ENCODE measurements at regions not wholly inside any gene's neighbourhood (a gene's known extent, or its start where the extent isn't known, plus 50 kb on each side); places are given as distances from the start of the nearest gene placed in this dataset.

- Histone ChIP-seq H3K4me1 (ENCODE audit: control insufficient read depth, extremely low read depth, insufficient read depth, low read length) (no peaks in the 10 kb centered on the region), H3K79me2 (ENCODE audit: control insufficient read depth, insufficient read depth, low read length) (no peaks in the 10 kb centered on the region), H2AFZ (ENCODE audit: control insufficient read depth, low read length) (no peak overlapping the region), H3K4me2 (ENCODE audit: control insufficient read depth, extremely low read depth, insufficient read depth, low read depth, low read length) (no peak overlapping the region), H3K36me3 (ENCODE audit: control insufficient read depth in 2 of 2, extremely low read depth in 1 of 2, insufficient read depth in 2 of 2, low read length in 2 of 2) (no peaks in the 10 kb centered on the region), H3K27ac (ENCODE audit: control insufficient read depth, insufficient read depth, low read length) (no peak overlapping the region), H4K20me1 (ENCODE audit: control insufficient read depth, extremely low read depth, insufficient read depth, low read length) (no peaks in the 10 kb centered on the region), H3K4me3 (ENCODE audit: control insufficient read depth in 2 of 3, extremely low read depth in 1 of 3, insufficient read depth in 2 of 3, low read depth in 1 of 3, low read length in 3 of 3) (no peak overlapping the region), H3K27me3 (ENCODE audit: control insufficient read depth, extremely low read depth, insufficient read depth, low read length) (no peaks in the 10 kb centered on the region), H3K9ac (ENCODE audit: control insufficient read depth, extremely low read depth, insufficient read depth, low read length) (no peak overlapping the region), H3K9me1 (ENCODE audit: control insufficient read depth, extremely low read depth, insufficient read depth, low read length) (no peaks in the 10 kb centered on the region), H3K9me3 (ENCODE audit: control insufficient read depth, low read depth, low read length) (no peaks in the 10 kb centered on the region)
- FAIRE-seq (no peak), DNase-seq (ENCODE audit: low read depth, low spot score) (no peak)
- TF ChIP-seq EZH2 (IDR thresholded peaks at IDR 0.05; ENCODE audit: low read length): no peak
- no peak for TF ChIP-seq CTCF (optimal IDR thresholded peaks at IDR 0.05 in 1 of 3, IDR thresholded peaks at IDR 0.05 in 1 of 3, conservative IDR thresholded peaks at IDR 0.05 in 1 of 3; ENCODE audit: extremely low read depth in 1 of 3, insufficient read depth in 2 of 3, low read length in 3 of 3)
- dilution Hi-C loops (cut with MboI; ENCODE audit: extremely low pct_ligation_motif_present, low sequenced_read_pairs): no loop called here
These were observed 165.7 kb upstream of the AHR start for GRCh38 chr7:17132726-17133125.

- H2AFZ ChIP-seq (ENCODE audit: control insufficient read depth, low read length): no peak overlapping the region
- no peak for DNase-seq (ENCODE audit: low read depth, low spot score)
These were observed 164.5 kb upstream of the AHR start for GRCh38 chr7:17133977-17134376.

More at GRCh38 chr7:17133977-17134376, 164.5 kb upstream of the AHR start:
- H3K27ac ChIP-seq (ENCODE audit: control insufficient read depth, insufficient read depth, low read length): no peak overlapping the region
- H3K9me1 ChIP-seq (ENCODE audit: control insufficient read depth, extremely low read depth, insufficient read depth, low read length): no peaks in the 10 kb centered on the region
- no peak overlapping the region for H3K9ac ChIP-seq (ENCODE audit: control insufficient read depth, extremely low read depth, insufficient read depth, low read length)
- no peak overlapping the region for H3K4me2 ChIP-seq (ENCODE audit: control insufficient read depth, extremely low read depth, insufficient read depth, low read depth, low read length)
- H3K27me3 ChIP-seq (ENCODE audit: control insufficient read depth, extremely low read depth, insufficient read depth, low read length): no peaks in the 10 kb centered on the region
- no peak overlapping the region for H3K4me3 ChIP-seq (ENCODE audit: control insufficient read depth in 2 of 3, extremely low read depth in 1 of 3, insufficient read depth in 2 of 3, low read depth in 1 of 3, low read length in 3 of 3)
- no peaks in the 10 kb centered on the region for H3K79me2 ChIP-seq (ENCODE audit: control insufficient read depth, insufficient read depth, low read length)
- H3K4me1 ChIP-seq (ENCODE audit: control insufficient read depth, extremely low read depth, insufficient read depth, low read length): no peaks in the 10 kb centered on the region
- H3K9me3 ChIP-seq (ENCODE audit: control insufficient read depth, low read depth, low read length): no peaks in the 10 kb centered on the region
- dilution Hi-C loops (cut with MboI; ENCODE audit: extremely low pct_ligation_motif_present, low sequenced_read_pairs): no loop called here
- H3K36me3 ChIP-seq (ENCODE audit: control insufficient read depth in 2 of 2, extremely low read depth in 1 of 2, insufficient read depth in 2 of 2, low read length in 2 of 2): no peaks in the 10 kb centered on the region
- no peak for TF ChIP-seq CTCF (optimal IDR thresholded peaks at IDR 0.05 in 1 of 3, IDR thresholded peaks at IDR 0.05 in 1 of 3, conservative IDR thresholded peaks at IDR 0.05 in 1 of 3; ENCODE audit: extremely low read depth in 1 of 3, insufficient read depth in 2 of 3, low read length in 3 of 3)
- TF ChIP-seq EZH2 (IDR thresholded peaks at IDR 0.05; ENCODE audit: low read length): no peak
- H4K20me1 ChIP-seq (ENCODE audit: control insufficient read depth, extremely low read depth, insufficient read depth, low read length): no peaks in the 10 kb centered on the region
- no peak for FAIRE-seq

Measured in keratinocyte (primary cell).